Erythroblast (primary cell): ENCODE measurements at regions not wholly inside any gene's neighbourhood (a gene's known extent, or its start where the extent isn't known, plus 50 kb on each side); places are given as distances from the start of the nearest gene placed in this dataset.

ENCODE experiments used
- GATA1 ChIP-seq: IDR thresholded peaks from 2 replicates; pipeline ENCODE4 v1.6.1; 2011; ENCODE audit warnings: low read depth, mild to moderate bottlenecking, control low read depth, low read length, moderate library complexity
- POLR2A ChIP-seq: IDR thresholded peaks from 2 replicates; pipeline ENCODE4 v1.6.1; 2011; ENCODE audit warnings: mild to moderate bottlenecking, low read length

DNA sequence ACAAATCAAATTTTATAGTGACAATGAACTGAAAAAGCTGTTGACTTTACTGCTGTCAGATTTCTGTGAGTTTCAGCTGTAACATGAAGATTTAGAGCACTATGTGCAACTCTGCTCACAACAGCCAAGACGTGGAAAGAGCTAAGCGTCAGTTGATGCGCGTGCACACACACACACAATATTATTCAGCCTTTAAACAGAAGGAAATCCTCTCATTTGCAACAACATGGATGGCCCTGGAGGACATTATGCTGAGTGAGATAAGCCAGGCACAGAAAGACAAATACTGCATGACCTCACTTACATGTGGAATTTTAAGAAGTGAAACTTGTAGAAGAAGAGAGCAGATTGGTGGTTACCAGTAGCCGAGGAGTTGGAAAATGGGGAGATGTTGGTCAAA is 82.8 kb upstream of the FRMD4A start:
- no peak for TF ChIP-seq POLR2A
- no peak for TF ChIP-seq GATA1
